Loucy (cell line): ENCODE measurements at regions not wholly inside any gene's neighbourhood (a gene's known extent, or its start where the extent isn't known, plus 50 kb on each side); places are given as distances from the start of the nearest gene placed in this dataset.

Source experiments
- CTCF ChIP-seq: fragments of 200-600 bp; sonication (generic); conservative IDR thresholded peaks from 2 replicates; pipeline ENCODE4 v1.5.1; 2014; ENCODE audit warnings: mild to moderate bottlenecking, antibody characterized with exemption, low read length
- EZH2phosphoT487 ChIP-seq: fragments of 200-600 bp; IDR thresholded peaks from 2 replicates; pipeline ENCODE4 v1.6.1; 2018; ENCODE audit warnings: antibody characterized with exemption, mild to moderate bottlenecking, moderate library complexity, borderline replicate concordance

GRCh38 chrX:128156204-128156603, 104.0 kb upstream of the ACTRT1 start:
- TF ChIP-seq CTCF (no peak), EZH2phosphoT487 (no peak)
